PC-9 (cell line): ENCODE measurements at regions not wholly inside any gene's neighbourhood (a gene's known extent, or its start where the extent isn't known, plus 50 kb on each side); places are given as distances from the start of the nearest gene placed in this dataset.

Source experiments
- BruUV-seq: library from RNA; stranded (reverse); fragments of 400-500 nt; replicated peaks from 2 replicates; lab custom pipeline; 2021; lab: Mats Ljungman, UMichigan
- CTCF ChIA-PET: fragments of 300-600 bp; sonication (Branson Sonifier 250); formaldehyde crosslinking; loops from one replicate; lab custom pipeline; 2022; ENCODE audit warnings: antibody characterized with exemption; lab: Charles Lee
- POLR2A ChIA-PET: fragments of 300-600 bp; sonication (Branson Sonifier 250); formaldehyde crosslinking; loops from one replicate; lab custom pipeline; 2022; ENCODE audit warnings: antibody characterized with exemption; ENCODE audit not compliant: unreplicated experiment; lab: Charles Lee
- DNase-seq, 2 experiments: peaks; one replicate each; pipeline versions ENCODE4 v3.0.0 to v3.0.0-alpha.2; 2015 to 2022; ENCODE audit warnings: mixed read lengths in 1 of 2
- H2AFZ ChIP-seq: fragments of 200-600 bp; sonication (generic); 2 replicates; pipeline ENCODE4 v1.8.1; 2017; ENCODE audit warnings: antibody characterized with exemption
- H3F3A ChIP-seq: fragments of 200-600 bp; sonication (generic); 2 replicates; pipeline ENCODE4 v1.8.1; 2017; ENCODE audit warnings: antibody characterized with exemption, mild to moderate bottlenecking, low read depth; ENCODE audit not compliant: insufficient read depth
- H3K27ac ChIP-seq: fragments of 200-600 bp; sonication (generic); 2 replicates; pipeline ENCODE4 v1.6.1; 2016; ENCODE audit warnings: mixed run types
- H3K27me3 ChIP-seq: fragments of 200-600 bp; sonication (generic); 2 replicates; pipeline ENCODE4 v1.6.1; 2016; ENCODE audit warnings: low read depth, mixed run types; ENCODE audit not compliant: insufficient read depth
- H3K36me3 ChIP-seq: fragments of 200-600 bp; sonication (generic); 2 replicates; pipeline ENCODE4 v1.6.1; 2016; ENCODE audit warnings: low read depth, mixed run types
- H3K4me1 ChIP-seq: fragments of 200-600 bp; sonication (generic); replicated peaks from 2 replicates; pipeline ENCODE4 v1.6.1; 2016; ENCODE audit warnings: mixed run types; ENCODE audit not compliant: insufficient read depth
- H3K4me2 ChIP-seq: fragments of 200-600 bp; sonication (generic); 2 replicates; pipeline ENCODE4 v1.6.1; 2017; ENCODE audit warnings: mixed run types
- H3K4me3 ChIP-seq: fragments of 200-600 bp; sonication (generic); 2 replicates; pipeline ENCODE4 v1.6.1; 2016; ENCODE audit warnings: mixed run types
- H3K79me2 ChIP-seq: fragments of 200-600 bp; sonication (generic); 2 replicates; pipeline ENCODE4 v1.6.1; 2017; ENCODE audit warnings: low read depth, mixed run types
- H3K9me2 ChIP-seq: fragments of 200-600 bp; sonication (generic); 2 replicates; pipeline ENCODE4 v1.8.1; 2017; ENCODE audit warnings: mild to moderate bottlenecking; ENCODE audit not compliant: insufficient read depth
- H3K9me3 ChIP-seq: fragments of 200-600 bp; sonication (generic); 2 replicates; pipeline ENCODE4 v1.8.1; 2016; ENCODE audit warnings: low read depth; ENCODE audit not compliant: insufficient read depth
- H4K20me1 ChIP-seq: fragments of 200-600 bp; sonication (generic); 2 replicates; pipeline ENCODE4 v1.8.1; 2017; ENCODE audit not compliant: insufficient read depth
- EZH2 ChIP-seq: fragments of 200-600 bp; sonication (generic); IDR thresholded peaks from 2 replicates; pipeline ENCODE4 v1.8.0; 2017; ENCODE audit warnings: antibody characterized with exemption, low read depth
- intact Hi-C: fragments of 100-400 bp; cut with micrococcal nuclease; formaldehyde crosslinking; loops from one replicate; pipeline ENCODE4 v1.10.0; 2022; ENCODE audit not compliant: unreplicated experiment
- TF ChIP-seq, protein P1 (sequence below): fragments of 200-600 bp; sonication (generic); conservative IDR thresholded peaks from 2 replicates; pipeline ENCODE4 v1.6.1; 2017; ENCODE audit warnings: mixed run types, antibody characterized with exemption, mild to moderate bottlenecking, moderate library complexity

GRCh38 chr1:59229138-59229537 is 67.8 kb upstream of the FGGY start:
- H3K27me3 ChIP-seq = no peaks in the 10 kb centered on the region
- H3K9me3 ChIP-seq = no peaks in the 10 kb centered on the region
- no peak for TF ChIP-seq EZH2
- TF ChIP-seq, protein P1, sequence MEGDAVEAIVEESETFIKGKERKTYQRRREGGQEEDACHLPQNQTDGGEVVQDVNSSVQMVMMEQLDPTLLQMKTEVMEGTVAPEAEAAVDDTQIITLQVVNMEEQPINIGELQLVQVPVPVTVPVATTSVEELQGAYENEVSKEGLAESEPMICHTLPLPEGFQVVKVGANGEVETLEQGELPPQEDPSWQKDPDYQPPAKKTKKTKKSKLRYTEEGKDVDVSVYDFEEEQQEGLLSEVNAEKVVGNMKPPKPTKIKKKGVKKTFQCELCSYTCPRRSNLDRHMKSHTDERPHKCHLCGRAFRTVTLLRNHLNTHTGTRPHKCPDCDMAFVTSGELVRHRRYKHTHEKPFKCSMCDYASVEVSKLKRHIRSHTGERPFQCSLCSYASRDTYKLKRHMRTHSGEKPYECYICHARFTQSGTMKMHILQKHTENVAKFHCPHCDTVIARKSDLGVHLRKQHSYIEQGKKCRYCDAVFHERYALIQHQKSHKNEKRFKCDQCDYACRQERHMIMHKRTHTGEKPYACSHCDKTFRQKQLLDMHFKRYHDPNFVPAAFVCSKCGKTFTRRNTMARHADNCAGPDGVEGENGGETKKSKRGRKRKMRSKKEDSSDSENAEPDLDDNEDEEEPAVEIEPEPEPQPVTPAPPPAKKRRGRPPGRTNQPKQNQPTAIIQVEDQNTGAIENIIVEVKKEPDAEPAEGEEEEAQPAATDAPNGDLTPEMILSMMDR = no peak
- no peak overlapping the region for H3K4me3 ChIP-seq
- H3K4me1 ChIP-seq = peaks cover 3% of the 10 kb centered on the region
- no peaks in the 10 kb centered on the region for H4K20me1 ChIP-seq
- H3F3A ChIP-seq = no peaks in the 10 kb centered on the region
- H3K4me2 ChIP-seq = no peak overlapping the region
- no peak for DNase-seq
- CTCF ChIA-PET = no interaction called here
- no peak overlapping the region for H2AFZ ChIP-seq
- no peaks in the 10 kb centered on the region for H3K36me3 ChIP-seq
- no peaks in the 10 kb centered on the region for H3K79me2 ChIP-seq
- 0 out of 2 replicates have a peak, but pooled peaks cover 5% of the 10 kb centered on the region for H3K9me2 ChIP-seq
- POLR2A ChIA-PET = no interaction called here
- no TSS peak for BruUV-seq
- intact Hi-C loops = no loop called here
- H3K27ac ChIP-seq = no peak overlapping the region

- H3K79me2 ChIP-seq = no peaks in the 10 kb centered on the region
- no peak overlapping the region for H2AFZ ChIP-seq
- intact Hi-C loops = no loop called here
- 0 out of 2 replicates have a peak, but pooled peaks cover 5% of the 10 kb centered on the region for H3K9me2 ChIP-seq
- no peak for TF ChIP-seq EZH2
- TF ChIP-seq, protein P1 = no peak
- no peaks in the 10 kb centered on the region for H3K9me3 ChIP-seq
- no TSS peak for BruUV-seq
- no peaks in the 10 kb centered on the region for H3K36me3 ChIP-seq
- H3F3A ChIP-seq = no peaks in the 10 kb centered on the region
- no peaks in the 10 kb centered on the region for H4K20me1 ChIP-seq
- no peaks in the 10 kb centered on the region for H3K4me1 ChIP-seq
- no peak overlapping the region for H3K27ac ChIP-seq
- POLR2A ChIA-PET = no interaction called here
- H3K4me2 ChIP-seq = no peak overlapping the region
- no peak overlapping the region for H3K4me3 ChIP-seq
- CTCF ChIA-PET = no interaction called here
- no peak for DNase-seq
- H3K27me3 ChIP-seq = no peaks in the 10 kb centered on the region
Measured at GRCh38 chr1:59230622-59231021, 66.3 kb upstream of the FGGY start.

GRCh38 chr1:59232216-59232615 is 64.7 kb upstream of the FGGY start:
- Histone ChIP-seq H3K4me3 (no peak overlapping the region), H3K4me1 (no peaks in the 10 kb centered on the region), H3K9me3 (no peaks in the 10 kb centered on the region), H2AFZ (no peak overlapping the region), H3K79me2 (no peaks in the 10 kb centered on the region), H3K9me2 (0 out of 2 replicates have a peak, but pooled peaks cover 5% of the 10 kb centered on the region), H4K20me1 (no peaks in the 10 kb centered on the region), H3K27ac (no peak overlapping the region), H3K4me2 (no peak overlapping the region), H3F3A (no peaks in the 10 kb centered on the region), H3K27me3 (no peaks in the 10 kb centered on the region), H3K36me3 (no peaks in the 10 kb centered on the region)
- intact Hi-C loops = no loop called here
- no peak for TF ChIP-seq EZH2
- TF ChIP-seq, protein P1 = no peak
- DNase-seq = no peak
- ChIA-PET CTCF (no interaction called here), POLR2A (interaction anchor here (0.7 kb wide), 1 partner anchor 195 kb away, joined by 10 read pairs; no protein-coding TSS in a partner anchor)
- BruUV-seq = no TSS peak
